Natural killer cell (primary cell): ENCODE measurements at regions not wholly inside any gene's neighbourhood (a gene's known extent, or its start where the extent isn't known, plus 50 kb on each side); places are given as distances from the start of the nearest gene placed in this dataset.

ENCODE experiments used
- ATAC-seq, 3 donors: fragments of 150-1000 bp in 2 of 3; fragments of 200-7000 bp in 1 of 3; cut with Tn5 transposase; 1 replicate in 1 of 3; 2 replicates in 2 of 3; pipeline ENCODE4 v1.10.0; 2021; ENCODE audit warnings: mild to moderate bottlenecking in 2 of 3, moderate library complexity in 2 of 3
- DNase-seq, 2 donors: peaks; one replicate each; pipeline versions ENCODE4 v3.0.0 to v3.0.0-alpha.2; 2013 to 2021; ENCODE audit warnings: mixed read lengths in 1 of 2
- H3K27ac ChIP-seq: one replicate; pipeline ENCODE4 v1.5.1; 2013; ENCODE audit warnings: mild to moderate bottlenecking, low read length
- H3K27me3 ChIP-seq: one replicate; pipeline ENCODE4 v1.6.1; 2013; ENCODE audit warnings: low read length; ENCODE audit not compliant: control insufficient read depth, insufficient read depth
- H3K36me3 ChIP-seq: one replicate; pipeline ENCODE4 v1.6.1; 2013; ENCODE audit warnings: low read length; ENCODE audit not compliant: control insufficient read depth, insufficient read depth
- H3K4me1 ChIP-seq: one replicate; pipeline ENCODE4 v1.6.1; 2013; ENCODE audit warnings: low read length; ENCODE audit not compliant: control insufficient read depth, insufficient read depth
- H3K4me3 ChIP-seq: one replicate; pipeline ENCODE4 v1.5.1; 2013; ENCODE audit warnings: low read length
- H3K9me3 ChIP-seq: one replicate; pipeline ENCODE4 v1.6.1; 2013; ENCODE audit warnings: low read length; ENCODE audit not compliant: control insufficient read depth, insufficient read depth
- H3K27ac Mint-ChIP-seq, 2 donors: one replicate each; pipeline ENCODE4 v1.8.0; 2022; ENCODE audit warnings: mild to moderate bottlenecking in 2 of 2, mixed read lengths in 2 of 2, moderate library complexity in 1 of 2
- H3K27me3 Mint-ChIP-seq, 2 donors: one replicate each; pipeline ENCODE4 v1.8.0; 2022; ENCODE audit warnings: low read depth in 2 of 2, mixed read lengths in 2 of 2
- H3K36me3 Mint-ChIP-seq: one replicate; pipeline ENCODE4 v1.8.0; 2022; ENCODE audit warnings: mixed read lengths
- H3K4me1 Mint-ChIP-seq, 2 donors: one replicate each; pipeline ENCODE4 v1.8.0; 2022; ENCODE audit warnings: mixed read lengths in 2 of 2
- H3K4me3 Mint-ChIP-seq: one replicate; pipeline ENCODE4 v1.8.0; 2022; ENCODE audit warnings: mild to moderate bottlenecking, moderate library complexity, mixed read lengths
- H3K9me3 Mint-ChIP-seq, 2 donors: one replicate each; pipeline ENCODE4 v1.8.0; 2022; ENCODE audit warnings: mixed read lengths in 2 of 2
- WGBS: methylation state at CpG from one replicate; pipeline ENCODE4 v1.1.7; 2013; ENCODE audit warnings: missing lambda C conversion rate; ENCODE audit not compliant: insufficient coverage; 5-methylcytosine and 5-hydroxymethylcytosine counted together
- intact Hi-C: fragments of 100-400 bp; cut with micrococcal nuclease; formaldehyde crosslinking; loops from one replicate; pipeline ENCODE4 v1.14.2; 2022
- TF ChIP-seq, protein P1 (sequence below): fragments of 200-600 bp; IDR thresholded peaks from one replicate; pipeline ENCODE4 v1.8.0; 2022; ENCODE audit warnings: antibody characterized with exemption

DNA sequence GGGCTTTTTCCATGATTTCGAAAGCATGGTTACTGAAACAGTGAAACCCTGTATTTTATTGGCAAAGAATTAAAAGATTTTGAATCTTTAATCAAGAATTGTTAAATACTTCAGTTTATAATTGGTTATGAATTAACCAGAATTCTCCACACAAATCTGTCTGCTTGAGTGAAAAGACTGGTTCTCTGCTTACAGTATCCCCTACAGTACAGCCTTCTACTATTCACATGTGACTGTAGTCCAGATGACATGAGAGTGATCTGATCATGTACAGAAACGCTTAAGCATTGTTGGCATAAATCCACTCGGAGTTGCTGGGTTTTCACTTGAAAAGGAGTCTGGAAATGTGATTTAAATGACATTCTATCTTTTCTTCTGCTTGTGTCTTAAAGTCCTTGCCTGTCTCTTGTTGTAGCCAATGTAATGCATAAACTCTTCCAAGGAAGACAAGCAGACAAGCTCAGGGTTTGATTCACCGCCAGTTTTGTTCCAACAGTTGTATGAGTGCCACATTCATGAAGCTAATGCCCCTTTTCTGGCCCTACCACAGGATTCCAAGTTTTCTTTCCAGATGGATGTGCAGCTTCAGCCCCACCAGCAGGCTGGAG is 222.0 kb upstream of the LRIG3 start:
- no peaks in the 10 kb centered on the region for H3K9me3 ChIP-seq
- H3K4me3 ChIP-seq: no peak overlapping the region
- no peaks in the 10 kb centered on the region for H3K4me1 ChIP-seq
- H3K4me1 Mint-ChIP-seq: no peaks in the 10 kb centered on the region
- DNase-seq (no peak), ATAC-seq (no peak)
- H3K4me3 Mint-ChIP-seq: no peak overlapping the region
- no peaks in the 10 kb centered on the region for H3K36me3 ChIP-seq
- WGBS: 81% methylated on average over 4 of the region's 4 CpGs
- H3K27ac Mint-ChIP-seq: no peak overlapping the region
- no peaks in the 10 kb centered on the region for H3K27me3 ChIP-seq
- intact Hi-C loops: no loop called here
- TF ChIP-seq, protein P1, sequence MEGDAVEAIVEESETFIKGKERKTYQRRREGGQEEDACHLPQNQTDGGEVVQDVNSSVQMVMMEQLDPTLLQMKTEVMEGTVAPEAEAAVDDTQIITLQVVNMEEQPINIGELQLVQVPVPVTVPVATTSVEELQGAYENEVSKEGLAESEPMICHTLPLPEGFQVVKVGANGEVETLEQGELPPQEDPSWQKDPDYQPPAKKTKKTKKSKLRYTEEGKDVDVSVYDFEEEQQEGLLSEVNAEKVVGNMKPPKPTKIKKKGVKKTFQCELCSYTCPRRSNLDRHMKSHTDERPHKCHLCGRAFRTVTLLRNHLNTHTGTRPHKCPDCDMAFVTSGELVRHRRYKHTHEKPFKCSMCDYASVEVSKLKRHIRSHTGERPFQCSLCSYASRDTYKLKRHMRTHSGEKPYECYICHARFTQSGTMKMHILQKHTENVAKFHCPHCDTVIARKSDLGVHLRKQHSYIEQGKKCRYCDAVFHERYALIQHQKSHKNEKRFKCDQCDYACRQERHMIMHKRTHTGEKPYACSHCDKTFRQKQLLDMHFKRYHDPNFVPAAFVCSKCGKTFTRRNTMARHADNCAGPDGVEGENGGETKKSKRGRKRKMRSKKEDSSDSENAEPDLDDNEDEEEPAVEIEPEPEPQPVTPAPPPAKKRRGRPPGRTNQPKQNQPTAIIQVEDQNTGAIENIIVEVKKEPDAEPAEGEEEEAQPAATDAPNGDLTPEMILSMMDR: no peak
- H3K27me3 Mint-ChIP-seq: no peaks in the 10 kb centered on the region
- H3K36me3 Mint-ChIP-seq: no peaks in the 10 kb centered on the region
- H3K27ac ChIP-seq: no peak overlapping the region
- H3K9me3 Mint-ChIP-seq: no peaks in the 10 kb centered on the region

GRCh38 chr12:59134750-59135149 is 214.4 kb upstream of the LRIG3 start:
- H3K4me1 Mint-ChIP-seq: no peaks in the 10 kb centered on the region
- H3K27me3 ChIP-seq: no peaks in the 10 kb centered on the region
- no peak overlapping the region for H3K27ac ChIP-seq
- H3K9me3 ChIP-seq: no peaks in the 10 kb centered on the region
- H3K36me3 ChIP-seq: no peaks in the 10 kb centered on the region
- no peak for ATAC-seq
- H3K4me3 Mint-ChIP-seq: no peak overlapping the region
- H3K36me3 Mint-ChIP-seq: no peaks in the 10 kb centered on the region
- TF ChIP-seq, protein P1: no peak
- DNase-seq: no peak
- peaks cover 0 to 2% of the 10 kb centered on the region in 2 donors for H3K9me3 Mint-ChIP-seq
- no peak overlapping the region for H3K4me3 ChIP-seq
- H3K27me3 Mint-ChIP-seq: no peaks in the 10 kb centered on the region
- WGBS: 35% methylated on average over 2 of the region's 2 CpGs
- no peaks in the 10 kb centered on the region for H3K4me1 ChIP-seq
- intact Hi-C loops: no loop called here
- H3K27ac Mint-ChIP-seq: no peak overlapping the region

DNA sequence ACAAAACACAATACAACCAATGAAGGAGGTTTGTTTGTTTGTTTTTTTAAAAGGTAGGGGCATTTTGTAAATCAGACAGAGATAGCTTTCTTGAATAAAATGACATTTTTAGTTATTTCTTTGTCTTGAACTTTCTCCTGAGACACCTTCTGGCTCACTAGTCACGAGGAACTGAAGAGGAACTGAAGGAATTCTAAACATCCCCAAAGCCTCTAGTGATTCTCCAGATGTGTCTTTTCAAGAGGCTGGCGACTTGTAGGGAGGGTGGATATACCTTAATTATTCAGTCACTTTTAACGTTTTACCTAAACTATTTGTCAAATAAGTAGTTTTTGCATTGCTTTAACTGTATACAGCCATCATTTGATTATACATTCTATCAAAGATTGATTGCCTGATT is 211.2 kb upstream of the LRIG3 start:
- no peak for ATAC-seq
- H3K27ac Mint-ChIP-seq: no peak overlapping the region
- no CpG with 5 or more reads among the region's 3 CpGs for WGBS

More for the DNA sequence above, 211.2 kb upstream of the LRIG3 start:
- no peaks in the 10 kb centered on the region for H3K36me3 Mint-ChIP-seq
- Histone ChIP-seq H3K9me3 (no peaks in the 10 kb centered on the region), H3K36me3 (no peaks in the 10 kb centered on the region), H3K4me1 (no peaks in the 10 kb centered on the region), H3K4me3 (no peak overlapping the region), H3K27ac (no peak overlapping the region), H3K27me3 (no peaks in the 10 kb centered on the region)
- no peak overlapping the region for H3K4me3 Mint-ChIP-seq
- no peaks in the 10 kb centered on the region for H3K27me3 Mint-ChIP-seq
- intact Hi-C loops: no loop called here
- H3K9me3 Mint-ChIP-seq: peaks cover 0 to 9% of the 10 kb centered on the region in 2 donors
- DNase-seq: no peak
- TF ChIP-seq, protein P1: no peak
- H3K4me1 Mint-ChIP-seq: no peaks in the 10 kb centered on the region
